Loucy (cell line): ENCODE measurements at regions not wholly inside any gene's neighbourhood (a gene's known extent, or its start where the extent isn't known, plus 50 kb on each side); places are given as distances from the start of the nearest gene placed in this dataset.

ENCODE experiments used
- EZH2phosphoT487 ChIP-seq: fragments of 200-600 bp; IDR thresholded peaks from 2 replicates; pipeline ENCODE4 v1.6.1; 2018; ENCODE audit warnings: antibody characterized with exemption, mild to moderate bottlenecking, moderate library complexity, borderline replicate concordance
- TF ChIP-seq, protein P1 (sequence below): fragments of 200-600 bp; sonication (generic); conservative IDR thresholded peaks from 2 replicates; pipeline ENCODE4 v1.5.1; 2014; ENCODE audit warnings: mild to moderate bottlenecking, antibody characterized with exemption, low read length

GRCh38 chr4:28358606-28359005 lies 1498.0 kb downstream of the STIM2 start:
- TF ChIP-seq, protein P1, sequence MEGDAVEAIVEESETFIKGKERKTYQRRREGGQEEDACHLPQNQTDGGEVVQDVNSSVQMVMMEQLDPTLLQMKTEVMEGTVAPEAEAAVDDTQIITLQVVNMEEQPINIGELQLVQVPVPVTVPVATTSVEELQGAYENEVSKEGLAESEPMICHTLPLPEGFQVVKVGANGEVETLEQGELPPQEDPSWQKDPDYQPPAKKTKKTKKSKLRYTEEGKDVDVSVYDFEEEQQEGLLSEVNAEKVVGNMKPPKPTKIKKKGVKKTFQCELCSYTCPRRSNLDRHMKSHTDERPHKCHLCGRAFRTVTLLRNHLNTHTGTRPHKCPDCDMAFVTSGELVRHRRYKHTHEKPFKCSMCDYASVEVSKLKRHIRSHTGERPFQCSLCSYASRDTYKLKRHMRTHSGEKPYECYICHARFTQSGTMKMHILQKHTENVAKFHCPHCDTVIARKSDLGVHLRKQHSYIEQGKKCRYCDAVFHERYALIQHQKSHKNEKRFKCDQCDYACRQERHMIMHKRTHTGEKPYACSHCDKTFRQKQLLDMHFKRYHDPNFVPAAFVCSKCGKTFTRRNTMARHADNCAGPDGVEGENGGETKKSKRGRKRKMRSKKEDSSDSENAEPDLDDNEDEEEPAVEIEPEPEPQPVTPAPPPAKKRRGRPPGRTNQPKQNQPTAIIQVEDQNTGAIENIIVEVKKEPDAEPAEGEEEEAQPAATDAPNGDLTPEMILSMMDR = no peak
- no peak for TF ChIP-seq EZH2phosphoT487
